SK-N-SH treated with all-trans-retinoic acid at 6 μM for 48 hours (cell line): ENCODE measurements at regions not wholly inside any gene's neighbourhood (a gene's known extent, or its start where the extent isn't known, plus 50 kb on each side); places are given as distances from the start of the nearest gene placed in this dataset.

ENCODE experiments used
- ATAC-seq: fragments of 200-7000 bp; cut with Tn5 transposase; 3 replicates; pipeline ENCODE4 v1.9.1; 2020; ENCODE audit warnings: mild to moderate bottlenecking, moderate library complexity
- ARNTL ChIP-seq: fragments of 450-650 bp; formaldehyde crosslinking; IDR thresholded peaks from 2 replicates; pipeline ENCODE4 v1.5.0; 2020; ENCODE audit warnings: low read depth, mild to moderate bottlenecking, moderate library complexity, borderline replicate concordance
- BACH2 ChIP-seq: fragments of 250-450 bp; sonication (Bioruptor Pico); IDR thresholded peaks from 2 replicates; pipeline ENCODE4 v1.9.0; 2021; ENCODE audit warnings: mild to moderate bottlenecking, borderline replicate concordance
- CSDC2 ChIP-seq: fragments of 250-450 bp; sonication (Bioruptor Pico); IDR thresholded peaks from 2 replicates; pipeline ENCODE4 v1.5.0; 2020; ENCODE audit warnings: mild to moderate bottlenecking, moderate library complexity
- GLIS3 ChIP-seq: fragments of 250-450 bp; sonication (Bioruptor Pico); IDR thresholded peaks from 2 replicates; pipeline ENCODE4 v1.5.0; 2020; ENCODE audit warnings: mild to moderate bottlenecking, moderate library complexity
- ISL1 ChIP-seq: fragments of 250-450 bp; sonication (Bioruptor Pico); IDR thresholded peaks from 2 replicates; pipeline ENCODE4 v2.1.2; 2022; ENCODE audit warnings: mild to moderate bottlenecking, moderate library complexity
- OSR1 ChIP-seq: fragments of 250-450 bp; sonication (Bioruptor Pico); IDR thresholded peaks from 2 replicates; pipeline ENCODE4 v1.8.0; 2022; ENCODE audit warnings: moderate library complexity, mild to moderate bottlenecking, inconsistent platforms
- PATZ1 ChIP-seq: fragments of 250-450 bp; sonication (Bioruptor Pico); IDR thresholded peaks from 2 replicates; pipeline ENCODE4 v1.8.0; 2020; ENCODE audit warnings: mild to moderate bottlenecking, moderate library complexity, borderline replicate concordance
- POU6F1 ChIP-seq: fragments of 250-450 bp; sonication (Bioruptor Pico); IDR thresholded peaks from 2 replicates; pipeline ENCODE4 v1.8.0; 2021; ENCODE audit warnings: low read depth, mild to moderate bottlenecking, moderate library complexity, borderline replicate concordance
- PPARA ChIP-seq: fragments of 250-450 bp; sonication (Bioruptor Pico); IDR thresholded peaks from 2 replicates; pipeline ENCODE4 v1.5.0; 2020; ENCODE audit warnings: mild to moderate bottlenecking, borderline replicate concordance
- RARB ChIP-seq: fragments of 250-450 bp; sonication (Bioruptor Pico); IDR thresholded peaks from 2 replicates; pipeline ENCODE4 v1.8.0; 2021; ENCODE audit warnings: mild to moderate bottlenecking, moderate library complexity
- SNAI2 ChIP-seq: fragments of 250-450 bp; sonication (Bioruptor Pico); IDR thresholded peaks from 2 replicates; pipeline ENCODE4 v1.5.0; 2020; ENCODE audit warnings: mild to moderate bottlenecking, moderate library complexity
- TCF4 ChIP-seq: fragments of 250-450 bp; sonication (Bioruptor Pico); IDR thresholded peaks from 2 replicates; pipeline ENCODE4 v1.8.0; 2021; ENCODE audit warnings: mild to moderate bottlenecking, moderate library complexity, borderline replicate concordance
- TSHZ2 ChIP-seq: fragments of 250-450 bp; sonication (Bioruptor Pico); IDR thresholded peaks from 2 replicates; pipeline ENCODE4 v1.5.0; 2020; ENCODE audit warnings: mild to moderate bottlenecking, moderate library complexity
- ZC3H10 ChIP-seq: fragments of 250-450 bp; sonication (Bioruptor Pico); IDR thresholded peaks from 2 replicates; pipeline ENCODE4 v1.5.1; 2021; ENCODE audit warnings: mild to moderate bottlenecking, moderate library complexity
- ZFP30 ChIP-seq: fragments of 450-650 bp; formaldehyde crosslinking; IDR thresholded peaks from 2 replicates; pipeline ENCODE4 v1.5.0; 2022; ENCODE audit warnings: mild to moderate bottlenecking, moderate library complexity
- ZNF565 ChIP-seq: fragments of 450-650 bp; formaldehyde crosslinking; conservative IDR thresholded peaks from 2 replicates; pipeline ENCODE4 v1.5.0; 2020; ENCODE audit warnings: low read depth, mild to moderate bottlenecking, moderate library complexity
- ZNF70 ChIP-seq: fragments of 450-650 bp; formaldehyde crosslinking; IDR thresholded peaks from 2 replicates; pipeline ENCODE4 v1.5.0; 2020; ENCODE audit warnings: mild to moderate bottlenecking, moderate library complexity
- ZNF8 ChIP-seq: fragments of 450-650 bp; formaldehyde crosslinking; IDR thresholded peaks from 2 replicates; pipeline ENCODE4 v1.5.0; 2020; ENCODE audit warnings: mild to moderate bottlenecking, moderate library complexity

- no peak for ATAC-seq
- no peak for TF ChIP-seq TSHZ2 (CRISPR knock-in tag)
Measured at GRCh38 chr22:34976886-34977285, 89.1 kb upstream of the ISX start.

- no peak for ATAC-seq
- TF ChIP-seq ZNF565 (CRISPR knock-in tag) (no peak), GLIS3 (CRISPR knock-in tag) (no peak), BACH2 (CRISPR knock-in tag) (no peak), PPARA (CRISPR knock-in tag) (no peak), ZNF70 (CRISPR knock-in tag) (no peak), RARB (CRISPR knock-in tag) (no peak), OSR1 (CRISPR knock-in tag) (no peak), POU6F1 (CRISPR knock-in tag) (no peak), ISL1 (CRISPR knock-in tag) (no peak)
- TF ChIP-seq, all 23 proteins: peak for 0
Measured at GRCh38 chr22:34986523-34986922, 79.4 kb upstream of the ISX start.

- ATAC-seq: no peak
- TF ChIP-seq ZNF565 (CRISPR knock-in tag): no peak
Measured at GRCh38 chr22:34992672-34993071, 73.3 kb upstream of the ISX start.

- no peak for ATAC-seq
- TF ChIP-seq TCF4 (peak; percentile 74; the same call in 1 of the 2 replicates), ARNTL (CRISPR knock-in tag) (no peak)
- TF ChIP-seq, all 23 proteins: peak for 1
Measured at GRCh38 chr22:34993548-34993947, 72.4 kb upstream of the ISX start.

GRCh38 chr22:34997633-34998299, 68.2 kb upstream of the ISX start:
- TF ChIP-seq PPARA (CRISPR knock-in tag) (no peak), ZFP30 (CRISPR knock-in tag) (no peak), ARNTL (CRISPR knock-in tag) (no peak), ZNF8 (no peak), CSDC2 (no peak), TCF4 (no peak), GLIS3 (CRISPR knock-in tag) (no peak), TSHZ2 (CRISPR knock-in tag) (no peak), ZNF70 (CRISPR knock-in tag) (no peak)
- ATAC-seq: no peak

- no peak for ATAC-seq
- TF ChIP-seq SNAI2 (CRISPR knock-in tag) (no peak), ZNF8 (no peak), PATZ1 (CRISPR knock-in tag) (no peak), TSHZ2 (CRISPR knock-in tag) (no peak), PPARA (CRISPR knock-in tag) (no peak), GLIS3 (CRISPR knock-in tag) (no peak), RARB (CRISPR knock-in tag) (no peak), BACH2 (CRISPR knock-in tag) (no peak), ZC3H10 (CRISPR knock-in tag) (no peak)
Measured at GRCh38 chr22:34998921-34999320, 67.0 kb upstream of the ISX start.
